Brain microvascular endothelial cell (primary cell): ENCODE measurements at regions not wholly inside any gene's neighbourhood (a gene's known extent, or its start where the extent isn't known, plus 50 kb on each side); places are given as distances from the start of the nearest gene placed in this dataset.
"Not testable (repeated sequence)": the region's sequence is repeated elsewhere in the genome, so short reads cannot be mapped to it uniquely, and the experiment has no call there.

Experiments
- DNase-seq: peaks from one replicate; pipeline ENCODE4 v3.0.0-alpha.2; 2020
- H3K27ac ChIP-seq: fragments of 250-450 bp; sonication (Bioruptor Pico); 2 replicates; pipeline ENCODE4 v1.5.1; 2020; ENCODE audit warnings: mild to moderate bottlenecking, moderate library complexity
- H3K27me3 ChIP-seq: fragments of 250-450 bp; sonication (Bioruptor Pico); replicated peaks from 2 replicates; pipeline ENCODE4 v1.5.1; 2020; ENCODE audit warnings: mild to moderate bottlenecking
- H3K36me3 ChIP-seq: fragments of 250-450 bp; sonication (Bioruptor Pico); replicated peaks from 2 replicates; pipeline ENCODE4 v1.5.1; 2020; ENCODE audit warnings: mild to moderate bottlenecking
- H3K4me3 ChIP-seq: 2 replicates; pipeline ENCODE4 v1.5.1; 2011; ENCODE audit warnings: low read depth, mild to moderate bottlenecking, control low read depth, low read length, moderate library complexity
- CTCF ChIP-seq: IDR thresholded peaks from 2 replicates; pipeline ENCODE4 v1.5.1; 2011; ENCODE audit warnings: low read depth, mild to moderate bottlenecking, moderate library complexity, low read length, control low read depth, inconsistent platforms; ENCODE audit errors: missing control alignments
- in situ Hi-C: cut with HindIII; loops from 2 replicates; pipeline ENCODE4 v1.10.0; 2017; ENCODE audit warnings: low sequenced_read_pairs, low pct_ligation_motif_present

GRCh38 chr7:26988836-26989374 lies 106.9 kb downstream of the HOXA1 start:
- H3K4me3 ChIP-seq: no peak overlapping the region
- in situ Hi-C loops: no loop called here
- H3K36me3 ChIP-seq: no peaks in the 10 kb centered on the region
- no peaks in the 10 kb centered on the region for H3K27me3 ChIP-seq
- DNase-seq: no peak
- H3K27ac ChIP-seq: no peak overlapping the region
- TF ChIP-seq CTCF: no peak

GRCh38 chr7:26987338-26987737 lies 108.5 kb downstream of the HOXA1 start:
- Histone ChIP-seq H3K27me3 (no peaks in the 10 kb centered on the region), H3K36me3 (no peaks in the 10 kb centered on the region), H3K27ac (no peak overlapping the region), H3K4me3 (no peak overlapping the region)
- no peak for TF ChIP-seq CTCF
- no peak for DNase-seq
- in situ Hi-C loops: no loop called here

- H3K36me3 ChIP-seq: no peaks in the 10 kb centered on the region
- no peak for DNase-seq
- no peak overlapping the region for H3K4me3 ChIP-seq
- no peaks in the 10 kb centered on the region for H3K27me3 ChIP-seq
- no peak overlapping the region for H3K27ac ChIP-seq
- TF ChIP-seq CTCF: no peak
- in situ Hi-C loops: no loop called here
Measured at GRCh38 chr7:26978146-26978545, 113.8 kb upstream of the SKAP2 start.

GRCh38 chr7:26976840-26977239 lies 112.5 kb upstream of the SKAP2 start:
- DNase-seq: no peak
- H3K27ac ChIP-seq: no peak overlapping the region
- TF ChIP-seq CTCF: no peak
- no peaks in the 10 kb centered on the region for H3K36me3 ChIP-seq
- in situ Hi-C loops: no loop called here
- H3K4me3 ChIP-seq: no peak overlapping the region
- H3K27me3 ChIP-seq: no peaks in the 10 kb centered on the region

GRCh38 chr7:26971924-26972323 lies 107.5 kb upstream of the SKAP2 start:
- H3K27me3 ChIP-seq, H3K27ac ChIP-seq, H3K36me3 ChIP-seq, in situ Hi-C loops, H3K4me3 ChIP-seq, DNase-seq: not testable (repeated sequence)

GRCh38 chr7:26965724-26966123 lies 101.3 kb upstream of the SKAP2 start:
- H3K27me3 ChIP-seq: no peaks in the 10 kb centered on the region
- H3K27ac ChIP-seq: no peak overlapping the region
- H3K36me3 ChIP-seq: no peaks in the 10 kb centered on the region
- no peak for TF ChIP-seq CTCF
- in situ Hi-C loops: no loop called here
- H3K4me3 ChIP-seq: no peak overlapping the region
- no peak for DNase-seq
